HG02759 (cell line): ENCODE measurements at regions not wholly inside any gene's neighbourhood (a gene's known extent, or its start where the extent isn't known, plus 50 kb on each side); places are given as distances from the start of the nearest gene placed in this dataset.
A peak's percentile ranks its signal among the peaks of the same experiment; 100 is the strongest.

ENCODE experiments used
- ATAC-seq: cut with Tn5 transposase; IDR thresholded peaks from one replicate; pipeline ENCODE4 v1.9.1; 2021; ENCODE audit warnings: mild to moderate bottlenecking, moderate library complexity; ENCODE audit not compliant: unreplicated experiment

DNA sequence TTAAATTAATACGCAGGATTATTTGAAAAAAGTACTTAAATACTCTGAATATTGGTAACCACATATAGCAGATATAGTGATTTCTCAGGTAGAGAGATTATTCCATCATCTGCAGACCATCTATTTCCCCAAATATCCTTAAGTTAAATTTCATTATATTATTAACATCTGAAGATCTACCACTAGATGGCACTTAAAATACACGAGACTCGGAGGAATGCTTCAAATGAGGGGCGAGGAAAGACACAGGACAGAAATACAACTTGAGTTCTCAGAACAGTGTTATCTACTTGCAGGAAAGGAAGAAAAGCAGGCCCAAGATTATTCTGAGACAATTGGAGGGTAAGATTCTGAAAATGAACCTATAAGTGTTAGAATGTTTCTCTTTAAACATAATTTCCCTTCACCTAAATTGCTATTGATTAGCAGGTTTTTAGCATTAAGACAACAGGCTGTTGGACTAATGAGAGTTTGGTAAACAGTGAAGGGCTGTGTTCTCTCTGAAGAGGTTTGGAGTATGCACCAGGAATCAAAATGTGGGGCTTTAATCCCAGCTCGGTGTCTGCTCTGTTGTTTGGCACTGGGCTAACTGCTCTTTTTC, 76.9 kb upstream of the GCFC2 start:
- peak; percentile 35 for ATAC-seq

DNA sequence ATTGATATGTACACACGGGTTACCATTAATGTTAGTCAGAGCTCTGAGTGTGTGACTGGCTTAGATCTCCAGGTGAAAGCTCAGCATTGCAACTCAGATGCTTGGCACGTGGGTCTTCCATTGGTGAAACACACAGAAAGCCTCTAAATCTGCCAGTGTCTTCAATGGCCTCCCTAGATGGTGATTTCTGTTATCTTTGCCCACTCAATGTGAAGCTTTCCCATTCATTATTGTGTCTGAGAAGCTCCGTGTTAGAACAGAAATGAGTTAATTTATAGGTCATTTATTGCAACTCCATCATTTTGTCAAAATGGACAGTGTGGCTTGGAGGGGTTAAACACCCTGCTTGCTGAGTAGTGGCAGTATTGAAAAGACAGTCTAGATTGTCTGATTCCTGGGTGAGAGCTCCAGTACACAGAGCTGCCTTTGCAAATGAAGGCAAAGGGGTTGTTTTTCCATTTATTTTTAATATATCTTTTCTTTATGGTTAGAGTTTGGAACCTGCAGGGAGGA, 64.7 kb upstream of the GCFC2 start:
- ATAC-seq: no peak

DNA sequence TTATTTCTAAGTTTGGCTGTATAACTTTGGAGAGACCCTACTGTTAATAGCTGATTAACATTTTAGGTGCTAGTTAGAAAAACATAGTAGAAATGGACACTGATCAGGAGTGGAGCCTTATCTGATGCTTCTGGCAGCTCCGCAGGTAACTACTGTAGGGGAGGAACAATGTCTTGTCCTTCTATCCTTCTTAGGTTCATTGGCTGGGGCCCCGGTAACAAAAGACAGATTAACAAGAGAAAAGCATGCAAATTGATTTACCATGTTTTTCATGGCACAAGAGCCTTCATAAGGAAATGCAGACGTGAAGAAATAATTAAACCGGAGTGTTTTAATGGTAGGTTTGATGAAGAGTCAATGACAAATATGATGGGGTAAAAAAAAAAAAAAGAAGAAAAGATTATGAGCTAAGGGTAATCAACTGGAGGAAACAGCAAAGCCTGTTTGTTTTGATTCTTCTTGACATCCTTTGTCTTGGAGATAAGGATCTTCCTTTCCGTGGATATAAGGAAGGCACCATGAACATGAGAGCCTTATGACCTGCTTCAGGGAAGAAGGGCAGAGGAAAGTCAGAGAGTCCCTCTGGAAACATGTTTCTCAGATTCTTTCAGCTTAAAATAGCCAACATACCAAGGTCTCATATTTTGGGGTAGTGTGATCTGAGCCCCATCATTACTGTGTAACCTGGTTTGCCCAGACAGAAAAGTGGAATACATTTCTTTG, 62.4 kb upstream of the GCFC2 start:
- ATAC-seq: no peak

DNA sequence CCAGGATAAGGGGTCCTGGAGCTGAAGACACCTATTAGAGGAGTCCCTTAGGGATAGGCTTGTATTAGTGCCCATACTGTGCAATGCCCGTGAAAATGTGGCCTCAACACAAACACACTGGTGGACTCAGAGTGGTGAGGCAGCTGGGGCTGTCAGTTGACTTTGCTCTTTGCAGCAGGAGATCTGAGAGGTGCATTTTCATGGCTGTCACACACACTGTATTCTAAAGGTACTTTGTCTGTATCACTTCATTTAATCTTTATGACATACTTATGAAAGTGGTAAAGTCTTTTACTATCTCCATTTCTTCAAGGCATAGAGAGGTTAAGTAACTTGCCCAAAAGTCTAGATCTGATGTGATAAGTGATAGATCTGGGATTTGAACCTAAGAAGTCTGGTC, 55.1 kb upstream of the GCFC2 start:
- no peak for ATAC-seq

DNA sequence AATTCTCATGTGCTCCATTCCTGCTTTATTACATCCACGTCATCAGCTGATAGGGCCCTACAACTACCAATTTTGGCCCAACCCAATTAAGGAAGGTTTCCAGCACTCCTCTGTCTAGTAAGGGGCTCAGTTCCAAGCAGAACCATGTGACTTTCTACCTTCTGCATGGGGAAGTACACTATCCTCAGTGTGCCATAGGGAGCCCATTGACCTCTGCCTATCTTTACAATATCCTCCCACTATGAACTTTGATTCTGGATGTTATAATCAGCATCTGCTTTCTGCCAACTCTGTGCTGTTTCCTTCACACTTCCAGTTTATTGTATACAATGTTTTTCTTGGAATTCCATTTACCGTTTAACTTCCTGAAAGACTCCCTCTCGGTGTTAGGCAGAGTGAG, 53.9 kb upstream of the GCFC2 start:
- ATAC-seq: no peak
